HepG2 (cell line): ENCODE measurements at regions not wholly inside any gene's neighbourhood (a gene's known extent, or its start where the extent isn't known, plus 50 kb on each side); places are given as distances from the start of the nearest gene placed in this dataset.

Source experiments
- ERF ChIP-seq: IDR thresholded peaks from 2 replicates; pipeline ENCODE4 v1.6.1; 2018; ENCODE audit warnings: missing biosample characterization, missing genetic modification reagents
- GTF3A ChIP-seq: sonication (generic); formaldehyde crosslinking; conservative IDR thresholded peaks from 2 replicates; pipeline ENCODE4 v1.4.0; 2020; ENCODE audit warnings: mild to moderate bottlenecking, missing genetic modification reagents
- KAT8 ChIP-seq: IDR thresholded peaks from 2 replicates; pipeline ENCODE4 v1.6.1; 2016; ENCODE audit warnings: missing genetic modification reagents, missing compliant biosample characterization
- LBX2 ChIP-seq: sonication (generic); formaldehyde crosslinking; IDR thresholded peaks from 2 replicates; pipeline ENCODE4 v1.5.0; 2020; ENCODE audit warnings: missing genetic modification reagents, mild to moderate bottlenecking, borderline replicate concordance
- MEIS1 ChIP-seq: sonication (generic); formaldehyde crosslinking; IDR thresholded peaks from 2 replicates; pipeline ENCODE4 v1.9.0; 2021; ENCODE audit warnings: mild to moderate bottlenecking, missing genetic modification reagents, moderate library complexity, borderline replicate concordance
- NFRKB ChIP-seq: fragments of 450-650 bp; IDR thresholded peaks from 2 replicates; pipeline ENCODE4 v1.6.1; 2017
- NKX3-1 ChIP-seq: sonication (generic); formaldehyde crosslinking; IDR thresholded peaks from 2 replicates; pipeline ENCODE4 v1.5.0; 2020; ENCODE audit warnings: missing genetic modification reagents
- NR2F1 ChIP-seq, 2 experiments: fragments of 450-650 bp in 1 of 2; formaldehyde crosslinking in 1 of 2; IDR thresholded peaks; 2 replicates each; pipeline versions ENCODE4 v1.5.0 to v1.6.1; 2016 to 2020; ENCODE audit warnings: mild to moderate bottlenecking in 1 of 2, missing compliant biosample characterization in 1 of 2, missing genetic modification reagents in 1 of 2, moderate library complexity in 1 of 2
- ZBTB39 ChIP-seq: sonication (generic); formaldehyde crosslinking; IDR thresholded peaks from 2 replicates; pipeline ENCODE4 v1.5.0; 2020; ENCODE audit warnings: missing genetic modification reagents
- ZIK1 ChIP-seq: sonication (generic); formaldehyde crosslinking; IDR thresholded peaks from 2 replicates; pipeline ENCODE4 v1.5.0; 2020; ENCODE audit warnings: mild to moderate bottlenecking, low read depth, missing genetic modification reagents, borderline replicate concordance
- ZMAT5 ChIP-seq: sonication (generic); formaldehyde crosslinking; IDR thresholded peaks from 2 replicates; pipeline ENCODE4 v1.5.0; 2020; ENCODE audit warnings: mild to moderate bottlenecking, low read depth, missing genetic modification reagents, borderline replicate concordance
- ZNF205 ChIP-seq: IDR thresholded peaks from 2 replicates; pipeline ENCODE4 v1.6.1; 2018; ENCODE audit warnings: missing biosample characterization, missing genetic modification reagents
- ZNF260 ChIP-seq: sonication (generic); formaldehyde crosslinking; IDR thresholded peaks from 2 replicates; pipeline ENCODE4 v1.4.0; 2020; ENCODE audit warnings: missing genetic modification reagents, low read depth, mild to moderate bottlenecking, borderline replicate concordance
- ZNF34 ChIP-seq: sonication (generic); formaldehyde crosslinking; IDR thresholded peaks from 2 replicates; pipeline ENCODE4 v1.4.0; 2020; ENCODE audit warnings: mild to moderate bottlenecking, missing genetic modification reagents, borderline replicate concordance
- ZNF503 ChIP-seq: sonication (generic); formaldehyde crosslinking; IDR thresholded peaks from 2 replicates; pipeline ENCODE4 v1.4.0; 2020; ENCODE audit warnings: missing genetic modification reagents
- ZNF546 ChIP-seq: sonication (generic); formaldehyde crosslinking; conservative IDR thresholded peaks from 2 replicates; pipeline ENCODE4 v1.8.1; 2023; ENCODE audit warnings: mild to moderate bottlenecking, missing genetic modification reagents
- ZNF770 ChIP-seq: sonication (generic); formaldehyde crosslinking; IDR thresholded peaks from 2 replicates; pipeline ENCODE4 v1.5.0; 2020; ENCODE audit warnings: mild to moderate bottlenecking, missing genetic modification reagents
- ZNF841 ChIP-seq: sonication (generic); formaldehyde crosslinking; IDR thresholded peaks from 2 replicates; pipeline ENCODE4 v1.8.1; 2023; ENCODE audit warnings: missing genetic modification reagents, borderline replicate concordance
- ZUFSP ChIP-seq: sonication (generic); formaldehyde crosslinking; IDR thresholded peaks from 2 replicates; pipeline ENCODE4 v1.9.0; 2021; ENCODE audit warnings: missing genetic modification reagents, mild to moderate bottlenecking, borderline replicate concordance

GRCh38 chr6:6969761-6970223 is 138.0 kb upstream of the RREB1 start (continued):
- TF ChIP-seq KAT8, result peak; percentile 63
- TF ChIP-seq ZNF34 (CRISPR knock-in tag), result no peak
- TF ChIP-seq ZUFSP (CRISPR knock-in tag), result no peak
- no peak for TF ChIP-seq ZNF260 (CRISPR knock-in tag)
- TF ChIP-seq ZNF503, result no peak
- no peak for TF ChIP-seq ZBTB39
- TF ChIP-seq MEIS1 (CRISPR knock-in tag), result no peak
- TF ChIP-seq NKX3-1 (CRISPR knock-in tag), result 0 out of 2 replicates have a peak, but pooled peaks have one; percentile 46
- TF ChIP-seq NFRKB, result no peak
- TF ChIP-seq ZNF205 (CRISPR knock-in tag), result no peak
- no peak for TF ChIP-seq GTF3A (CRISPR knock-in tag)
- TF ChIP-seq ZNF841 (CRISPR knock-in tag), result no peak
- TF ChIP-seq LBX2 (CRISPR knock-in tag), result no peak
- no peak for TF ChIP-seq ZNF770 (CRISPR knock-in tag)
- no peak for TF ChIP-seq ZNF546 (CRISPR knock-in tag)
- TF ChIP-seq ZIK1 (CRISPR knock-in tag), result no peak
- TF ChIP-seq ERF (CRISPR knock-in tag), result 0 out of 2 replicates have a peak, but pooled peaks have one; percentile 21
- TF ChIP-seq ZMAT5 (CRISPR knock-in tag), result no peak
- TF ChIP-seq NR2F1 (CRISPR knock-in tag; IDR thresholded peaks at IDR 0.05), result no peak
